C4-2B (cell line): ENCODE measurements at regions not wholly inside any gene's neighbourhood (a gene's known extent, or its start where the extent isn't known, plus 50 kb on each side); places are given as distances from the start of the nearest gene placed in this dataset.
"Not testable (repeated sequence)": the region's sequence is repeated elsewhere in the genome, so short reads cannot be mapped to it uniquely, and the experiment has no call there.

Source experiments
- H3K27ac ChIP-seq: fragments of 450-650 bp; 2 replicates; pipeline ENCODE4 v1.5.1; 2017
- CTCF ChIP-seq: fragments of 450-650 bp; conservative IDR thresholded peaks from 2 replicates; pipeline ENCODE4 v1.5.1; 2017; ENCODE audit warnings: mild to moderate bottlenecking
- ZFX ChIP-seq: fragments of 450-650 bp; IDR thresholded peaks from 2 replicates; pipeline ENCODE4 v1.6.1; 2017

DNA sequence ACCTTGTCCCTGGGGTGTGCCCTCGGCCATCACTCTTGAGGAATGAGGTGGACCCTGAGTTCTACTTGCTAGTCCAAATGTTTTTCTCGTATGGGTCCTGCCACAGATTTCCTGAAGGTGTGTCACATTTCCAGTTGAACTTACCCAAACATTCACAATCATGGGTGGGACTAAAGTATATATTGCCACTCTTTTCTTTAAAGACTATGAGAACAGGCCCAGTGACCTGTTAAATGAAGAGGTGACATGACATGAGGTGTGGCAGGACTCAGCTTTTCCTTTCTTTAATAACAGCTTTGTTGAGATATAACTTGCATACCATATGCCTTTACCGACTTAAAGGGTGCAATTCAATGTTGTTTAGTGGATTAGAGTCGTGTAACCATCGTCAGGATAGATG is 177.2 kb upstream of the EXOC2 start:
- no peak overlapping the region for H3K27ac ChIP-seq
- TF ChIP-seq ZFX (no peak), CTCF (no peak)

- H3K27ac ChIP-seq: no peak overlapping the region
Observed at GRCh38 chr6:868201-868600, 175.3 kb upstream of the EXOC2 start.

DNA sequence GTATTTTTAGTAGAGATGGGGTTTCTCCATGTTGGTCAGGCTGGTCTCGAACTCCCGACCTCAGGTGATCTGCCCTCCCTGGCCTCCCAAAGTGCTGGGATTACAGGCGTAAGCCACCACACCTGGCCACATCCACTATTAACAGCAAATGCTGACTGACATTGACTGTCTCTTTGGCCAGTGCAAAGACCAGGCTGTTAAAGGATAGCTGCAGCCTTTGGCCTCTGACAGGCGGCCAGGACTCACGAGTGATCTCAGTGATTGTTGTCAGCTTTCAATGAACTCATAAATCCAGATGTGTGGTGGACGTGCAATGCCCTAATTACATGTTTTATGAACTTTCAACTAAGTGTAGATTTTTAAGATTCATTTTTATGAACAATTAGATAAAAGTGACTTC is 174.4 kb upstream of the EXOC2 start:
- no peak for TF ChIP-seq ZFX
- TF ChIP-seq CTCF: no peak
- no peak overlapping the region for H3K27ac ChIP-seq

More at GRCh38 chr6:868201-868600, 175.3 kb upstream of the EXOC2 start:
- TF ChIP-seq ZFX (no peak), CTCF (no peak)

DNA sequence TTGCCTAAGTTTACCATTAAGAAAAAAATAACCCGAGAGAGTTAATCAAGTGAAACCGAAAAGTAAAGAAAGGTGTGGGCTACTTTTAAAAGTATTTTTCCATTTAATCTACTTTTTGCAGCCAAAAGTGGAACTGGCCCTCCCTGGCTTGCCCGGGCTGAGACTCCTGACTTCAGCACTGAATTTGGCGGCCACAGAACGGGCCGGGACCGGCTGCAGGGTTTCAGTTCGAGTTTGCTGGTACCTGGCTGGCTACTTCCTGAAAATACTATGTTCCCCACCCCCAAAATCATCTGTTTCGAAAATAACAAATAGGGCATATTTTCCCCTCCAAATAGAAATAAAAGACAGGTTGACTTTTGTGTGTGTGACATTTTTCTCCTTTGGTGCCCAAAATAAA is 173.4 kb upstream of the EXOC2 start:
- no peak overlapping the region for H3K27ac ChIP-seq
- no peak for TF ChIP-seq CTCF
- TF ChIP-seq ZFX: no peak

DNA sequence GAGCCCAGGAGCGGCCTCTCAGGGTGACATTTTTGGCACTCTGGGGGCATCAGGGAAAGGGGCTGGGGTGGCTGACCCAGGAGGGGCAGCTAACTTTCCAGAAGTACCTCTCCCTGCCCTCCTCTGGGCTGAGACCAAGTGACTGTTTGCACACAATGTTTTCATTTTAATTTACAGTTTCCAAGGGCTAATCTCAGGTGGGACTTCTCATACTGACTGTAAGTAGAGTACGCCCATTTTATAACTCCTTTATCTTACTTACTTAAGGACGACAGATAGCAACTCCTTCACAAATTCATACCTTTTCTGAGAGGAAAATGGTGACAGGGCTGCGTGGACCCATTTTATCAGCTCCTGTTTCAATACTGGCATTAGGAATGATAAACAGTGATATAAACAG is 172.9 kb upstream of the EXOC2 start:
- TF ChIP-seq ZFX (no peak), CTCF (no peak)
- H3K27ac ChIP-seq: no peak overlapping the region

- TF ChIP-seq CTCF: no peak
- TF ChIP-seq ZFX: no peak
- no peak overlapping the region for H3K27ac ChIP-seq
Observed at GRCh38 chr6:863831-864230, 170.9 kb upstream of the EXOC2 start.

- not testable (repeated sequence) for H3K27ac ChIP-seq
Observed at GRCh38 chr6:863127-863526, 170.2 kb upstream of the EXOC2 start.

DNA sequence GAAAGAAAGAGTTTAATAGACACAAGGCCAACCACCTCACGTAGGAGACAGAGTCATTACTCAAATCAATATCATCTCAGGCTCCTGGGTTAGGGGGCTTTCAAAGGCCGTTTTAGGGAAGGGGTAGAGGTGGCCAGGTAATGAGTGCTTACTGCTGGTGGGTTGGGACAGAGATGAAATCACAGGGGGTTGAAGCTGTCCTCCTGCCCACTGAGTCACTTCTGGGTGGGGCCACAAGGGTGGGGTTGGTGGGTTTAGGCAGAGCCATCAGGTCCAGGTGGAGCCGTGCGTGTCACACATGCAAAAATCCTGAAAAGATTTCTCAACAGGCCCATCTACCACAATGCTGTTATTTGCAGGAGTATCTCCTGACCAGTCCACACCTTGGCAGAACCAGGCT is 167.0 kb upstream of the EXOC2 start:
- H3K27ac ChIP-seq: no peak overlapping the region
- TF ChIP-seq ZFX (no peak), CTCF (no peak)
